H1 (cell line): ENCODE measurements at regions not wholly inside any gene's neighbourhood (a gene's known extent, or its start where the extent isn't known, plus 50 kb on each side); places are given as distances from the start of the nearest gene placed in this dataset.
"Not testable (repeated sequence)": the region's sequence is repeated elsewhere in the genome, so short reads cannot be mapped to it uniquely, and the experiment has no call there.

Source experiments
- CTCF ChIA-PET: fragments of 300-600 bp; sonication (Branson Sonifier 250); formaldehyde crosslinking; loops from one replicate; lab custom pipeline; 2021; ENCODE audit not compliant: partially characterized antibody; lab: Charles Lee
- POLR2A ChIA-PET: fragments of 300-600 bp; sonication (Branson Sonifier 250); formaldehyde crosslinking; loops from one replicate; lab custom pipeline; 2021; ENCODE audit warnings: inconsistent platforms; ENCODE audit not compliant: partially characterized antibody; lab: Charles Lee
- DNase-seq, 2 experiments: peaks; one replicate each; pipeline versions ENCODE4 v3.0.0 to v3.0.0-alpha.2; 2010 to 2022; ENCODE audit warnings: low spot score in 2 of 2, low read depth in 1 of 2, mixed read lengths in 1 of 2
- FAIRE-seq: peaks from 2 replicates; lab custom pipeline; 2011; peaks lifted over from hg19 to GRCh38; lab: Jason Lieb, UNC
- H2AFZ ChIP-seq: 2 replicates; pipeline ENCODE4 v1.8.1; 2012; ENCODE audit warnings: low read length, inconsistent platforms
- H2AK5ac ChIP-seq: 2 replicates; pipeline ENCODE4 v1.6.1; 2013; ENCODE audit warnings: low read depth, low read length
- H2BK120ac ChIP-seq: replicated peaks from 2 replicates; pipeline ENCODE3; 2013; ENCODE audit warnings: low read depth, low read length, inconsistent platforms
- H2BK12ac ChIP-seq: 2 replicates; pipeline ENCODE4 v1.6.1; 2013; ENCODE audit warnings: low read depth, low read length
- H2BK15ac ChIP-seq: 2 replicates; pipeline ENCODE4 v1.6.1; 2013; ENCODE audit warnings: low read length
- H2BK20ac ChIP-seq: 2 replicates; pipeline ENCODE4 v1.6.1; 2013; ENCODE audit warnings: low read length
- H2BK5ac ChIP-seq: 2 replicates; pipeline ENCODE4 v1.6.1; 2013; ENCODE audit warnings: low read depth, low read length
- H3K14ac ChIP-seq: 2 replicates; pipeline ENCODE4 v1.6.1; 2013; ENCODE audit warnings: inconsistent platforms; ENCODE audit not compliant: insufficient read length
- H3K18ac ChIP-seq: 2 replicates; pipeline ENCODE4 v1.6.1; 2013; ENCODE audit warnings: low read length; ENCODE audit errors: extremely low read depth
- H3K23ac ChIP-seq: 2 replicates; pipeline ENCODE4 v1.6.1; 2013; ENCODE audit warnings: inconsistent platforms; ENCODE audit not compliant: insufficient read length
- H3K23me2 ChIP-seq: 2 replicates; pipeline ENCODE4 v1.6.1; 2013; ENCODE audit warnings: low read depth, low read length
- H3K27ac ChIP-seq: 2 replicates; pipeline ENCODE4 v1.6.1; 2011; ENCODE audit warnings: low read depth, low read length, inconsistent platforms
- H3K27me3 ChIP-seq, 4 experiments: replicated peaks in 1 of 4; 1 replicate in 1 of 4; 2 replicates in 3 of 4; pipeline versions ENCODE4 v1.6.1 to v1.8.1; 2011 to 2013; ENCODE audit warnings: low read length in 3 of 4, mild to moderate bottlenecking in 3 of 4, inconsistent platforms in 2 of 4, mixed read lengths in 2 of 4, moderate library complexity in 1 of 4; ENCODE audit not compliant: control insufficient read depth in 3 of 4, insufficient read depth in 3 of 4; ENCODE audit errors: extremely low read depth in 1 of 4
- H3K36me3 ChIP-seq, 4 experiments: 2 replicates each; pipeline versions ENCODE4 v1.6.1 to v1.8.1; 2011 to 2013; ENCODE audit warnings: mild to moderate bottlenecking in 4 of 4, low read length in 3 of 4, moderate library complexity in 2 of 4, control low read depth in 1 of 4, inconsistent platforms in 1 of 4; ENCODE audit not compliant: insufficient read depth in 4 of 4, control insufficient read depth in 2 of 4
- H3K4ac ChIP-seq: replicated peaks from 2 replicates; pipeline ENCODE3; 2013; ENCODE audit warnings: low read length, low read depth, mixed read lengths, inconsistent platforms; ENCODE audit not compliant: insufficient read length
- H3K4me1 ChIP-seq, 4 experiments: replicated peaks in 1 of 4; 1 replicate in 1 of 4; 2 replicates in 3 of 4; pipeline versions ENCODE4 v1.6.1 to v1.8.1; 2011 to 2013; ENCODE audit warnings: low read length in 3 of 4, inconsistent platforms in 2 of 4, mixed read lengths in 1 of 4; ENCODE audit not compliant: insufficient read depth in 4 of 4, control insufficient read depth in 3 of 4
- H3K4me2 ChIP-seq, 2 experiments: 2 replicates each; pipeline versions ENCODE4 v1.6.1 to v1.8.1; 2011 to 2013; ENCODE audit warnings: low read depth in 2 of 2, low read length in 2 of 2, control low read depth in 1 of 2, inconsistent platforms in 1 of 2, mild to moderate bottlenecking in 1 of 2; ENCODE audit not compliant: insufficient read depth in 1 of 2
- H3K4me3 ChIP-seq, 4 experiments: fragments of 200-600, 300-600 bp in 1 of 4; sonication (generic), shearing (Covaris generic), sonication (Bioruptor Twin) in 1 of 4; 2 replicates each; pipeline versions ENCODE4 v1.5.1 to v1.8.1; 2011 to 2016; ENCODE audit warnings: low read length in 4 of 4, low read depth in 3 of 4, control low read depth in 2 of 4, inconsistent platforms in 2 of 4, mild to moderate bottlenecking in 2 of 4, mixed read lengths in 1 of 4, moderate library complexity in 1 of 4; ENCODE audit not compliant: insufficient read depth in 2 of 4; ENCODE audit errors: extremely low read depth in 1 of 4
- H3K56ac ChIP-seq: replicated peaks from 2 replicates; pipeline ENCODE3; 2013; ENCODE audit warnings: low read depth, mild to moderate bottlenecking, mixed read lengths, low read length, inconsistent platforms; ENCODE audit not compliant: insufficient read length
- H3K79me1 ChIP-seq: 2 replicates; pipeline ENCODE4 v1.6.1; 2013; ENCODE audit warnings: low read depth, low read length, control low read depth
- H3K79me2 ChIP-seq, 2 experiments: 2 replicates each; pipeline versions ENCODE4 v1.6.1 to v1.8.1; 2012 to 2013; ENCODE audit warnings: low read length in 2 of 2, mild to moderate bottlenecking in 2 of 2, inconsistent platforms in 1 of 2; ENCODE audit not compliant: insufficient read depth in 2 of 2, control insufficient read depth in 1 of 2
- H3K9ac ChIP-seq, 4 experiments: replicated peaks in 1 of 4; 1 replicate in 1 of 4; 2 replicates in 3 of 4; pipeline versions ENCODE4 v1.6.1 to v1.8.1; 2011 to 2013; ENCODE audit warnings: low read depth in 3 of 4, low read length in 3 of 4, control low read depth in 2 of 4, mild to moderate bottlenecking in 2 of 4, moderate library complexity in 2 of 4, inconsistent platforms in 1 of 4; ENCODE audit errors: extremely low read depth in 1 of 4
- H3K9me3 ChIP-seq, 2 experiments: 2 replicates each; pipeline versions ENCODE4 v1.6.1 to v1.8.1; 2012 to 2013; ENCODE audit warnings: mild to moderate bottlenecking in 2 of 2, moderate library complexity in 2 of 2, control low read depth in 1 of 2, inconsistent platforms in 1 of 2, low read depth in 1 of 2, low read length in 1 of 2, mixed read lengths in 1 of 2; ENCODE audit not compliant: insufficient read depth in 2 of 2
- H4K20me1 ChIP-seq, 2 experiments: replicated peaks in 1 of 2; 2 replicates each; pipeline versions ENCODE3 to v1.8.1; 2011 to 2013; ENCODE audit warnings: inconsistent platforms in 2 of 2, low read length in 2 of 2, mild to moderate bottlenecking in 1 of 2; ENCODE audit not compliant: insufficient read depth in 2 of 2, control insufficient read depth in 1 of 2
- H4K5ac ChIP-seq: 2 replicates; pipeline ENCODE4 v1.6.1; 2013; ENCODE audit warnings: low read length, low read depth, mixed read lengths, inconsistent platforms; ENCODE audit not compliant: insufficient read length
- H4K8ac ChIP-seq: 2 replicates; pipeline ENCODE4 v1.8.0; 2013; ENCODE audit warnings: mild to moderate bottlenecking, moderate library complexity, low read length, inconsistent platforms; ENCODE audit not compliant: insufficient read depth; ENCODE audit errors: extremely low read depth
- H4K91ac ChIP-seq: replicated peaks from 2 replicates; pipeline ENCODE3; 2013; ENCODE audit warnings: low read length, mixed read lengths, inconsistent platforms; ENCODE audit not compliant: insufficient read length
- WGBS, 2 experiments: shearing (Covaris generic) in 1 of 2; methylation state at CpG; one replicate each; pipeline versions ENCODE4 v1.1.6 to v1.1.7; 2013 to 2015; ENCODE audit warnings: low lambda C conversion rate in 2 of 2, mixed read lengths in 2 of 2, inconsistent platforms in 1 of 2, low coverage in 1 of 2, missing lambda C conversion rate in 1 of 2; ENCODE audit not compliant: insufficient replicate concordance in 2 of 2, insufficient coverage in 1 of 2, insufficient read length in 1 of 2; ENCODE audit errors: extremely low coverage in 1 of 2, missing lambda C conversion rate in 1 of 2; 5-methylcytosine and 5-hydroxymethylcytosine counted together

GRCh38 chr2:87429206-87429930 is 318.5 kb upstream of the PLGLB2 start:
- H3K27ac ChIP-seq, DNase-seq, H4K8ac ChIP-seq, CTCF ChIA-PET, POLR2A ChIA-PET, H3K9me3 ChIP-seq, H3K23me2 ChIP-seq, H3K14ac ChIP-seq, H3K56ac ChIP-seq, H2BK120ac ChIP-seq, H3K4me1 ChIP-seq, FAIRE-seq, H2BK12ac ChIP-seq, H3K4ac ChIP-seq, H3K36me3 ChIP-seq, H3K4me2 ChIP-seq, H3K27me3 ChIP-seq, H3K79me2 ChIP-seq, H2BK20ac ChIP-seq, H2BK5ac ChIP-seq, H2BK15ac ChIP-seq, H3K79me1 ChIP-seq, H4K5ac ChIP-seq, H4K20me1 ChIP-seq, H3K9ac ChIP-seq, H3K18ac ChIP-seq, H2AK5ac ChIP-seq, H2AFZ ChIP-seq, H3K4me3 ChIP-seq, H3K23ac ChIP-seq, H4K91ac ChIP-seq: not testable (repeated sequence)
- 82% methylated on average over 8 of the region's 9 CpGs; no CpG with 5 or more reads in 1 of the 2 experiments for WGBS, 2 experiments

- H3K9me3 ChIP-seq, H3K27me3 ChIP-seq, FAIRE-seq, H3K18ac ChIP-seq, H3K4me1 ChIP-seq, H3K23me2 ChIP-seq, H4K91ac ChIP-seq, H3K79me1 ChIP-seq, H3K4me3 ChIP-seq, H2BK20ac ChIP-seq, H4K20me1 ChIP-seq, H3K4ac ChIP-seq, H3K23ac ChIP-seq, H3K56ac ChIP-seq, DNase-seq, H3K79me2 ChIP-seq, H3K9ac ChIP-seq, H2BK15ac ChIP-seq, H4K8ac ChIP-seq, POLR2A ChIA-PET, H3K27ac ChIP-seq, H3K36me3 ChIP-seq, H2BK120ac ChIP-seq, H3K4me2 ChIP-seq, H3K14ac ChIP-seq, H2AK5ac ChIP-seq, H2BK12ac ChIP-seq, CTCF ChIA-PET, H2AFZ ChIP-seq, H2BK5ac ChIP-seq, H4K5ac ChIP-seq: not testable (repeated sequence)
- 94% methylated on average over 2 of the region's 4 CpGs; no CpG with 5 or more reads in 1 of the 2 experiments for WGBS, 2 experiments
These were observed 318.0 kb upstream of the PLGLB2 start for GRCh38 chr2:87429931-87430275.
